ENCODE measurements at regions not wholly inside any gene's neighbourhood (a gene's known extent, or its start where the extent isn't known, plus 50 kb on each side); places are given as distances from the start of the nearest gene placed in this dataset.

- TF ChIP-seq CTCF (IDR thresholded peaks at IDR 0.05), result no peak
- TF ChIP-seq POLR2A (IDR thresholded peaks at IDR 0.05), result no peak
Measured at GRCh38 chr2:174659069-174659900, 61.7 kb upstream of the WIPF1 start.
